ENCODE measurements at regions not wholly inside any gene's neighbourhood (a gene's known extent, or its start where the extent isn't known, plus 50 kb on each side); places are given as distances from the start of the nearest gene placed in this dataset.

- ATAC-seq, result no peak
- Histone ChIP-seq H3K4me3 (no peak overlapping the region), H3K9me3 (no peaks in the 10 kb centered on the region), H3K4me1 (no peaks in the 10 kb centered on the region), H3K36me3 (replicated peaks in 1 of 2; ENCODE audit: insufficient read depth in 1 of 2, low read depth in 2 of 2) (no peaks in the 10 kb centered on the region), H3K27ac (no peak overlapping the region), H3K27me3 (no peaks in the 10 kb centered on the region)
- TF ChIP-seq CTCF (IDR thresholded peaks at IDR 0.05), result no peak
- no peak for DNase-seq
- intact Hi-C loops (cut with DNase I), result no loop called here
- WGBS, 2 donors, result 78 to 79% methylated on average over 6 of the region's 6 CpGs
Observed at GRCh38 chr11:19539861-19540260, 172.8 kb upstream of the NAV2 start.

GRCh38 chr11:19537803-19538453 lies 174.7 kb upstream of the NAV2 start:
- intact Hi-C loops (cut with DNase I), result no loop called here
- no peaks in the 10 kb centered on the region for H3K27me3 ChIP-seq
- WGBS, 2 donors, result 79 to 81% methylated on average over 3 of the region's 3 CpGs

GRCh38 chr11:19536131-19536530 lies 176.5 kb upstream of the NAV2 start:
- Histone ChIP-seq H3K27me3 (no peaks in the 10 kb centered on the region), H3K27ac (no peak overlapping the region), H3K4me3 (no peak overlapping the region), H3K36me3 (replicated peaks in 1 of 2; ENCODE audit: insufficient read depth in 1 of 2, low read depth in 2 of 2) (no peaks in the 10 kb centered on the region), H3K4me1 (no peaks in the 10 kb centered on the region), H3K9me3 (no peaks in the 10 kb centered on the region)
- no peak for DNase-seq
- intact Hi-C loops (cut with DNase I), result no loop called here
- WGBS, 2 donors, result 44 to 55% methylated on average over 4 of the region's 4 CpGs
- ATAC-seq, result no peak
- TF ChIP-seq POLR2A (IDR thresholded peaks at IDR 0.05) (no peak), CTCF (IDR thresholded peaks at IDR 0.05) (no peak)

More at GRCh38 chr11:19537803-19538453, 174.7 kb upstream of the NAV2 start:
- Histone ChIP-seq H3K9me3 (no peaks in the 10 kb centered on the region), H3K27ac (no peak overlapping the region), H3K4me1 (no peaks in the 10 kb centered on the region), H3K36me3 (replicated peaks in 1 of 2; ENCODE audit: insufficient read depth in 1 of 2, low read depth in 2 of 2) (no peaks in the 10 kb centered on the region), H3K4me3 (no peak overlapping the region)
- TF ChIP-seq POLR2A (IDR thresholded peaks at IDR 0.05), result no peak
- TF ChIP-seq CTCF (IDR thresholded peaks at IDR 0.05), result no peak
- DNase-seq (no peak), ATAC-seq (no peak)

- Histone ChIP-seq H3K36me3 (replicated peaks in 1 of 2; ENCODE audit: insufficient read depth in 1 of 2, low read depth in 2 of 2) (no peaks in the 10 kb centered on the region), H3K9me3 (no peaks in the 10 kb centered on the region), H3K4me3 (no peak overlapping the region), H3K27ac (no peak overlapping the region), H3K4me1 (no peaks in the 10 kb centered on the region), H3K27me3 (no peaks in the 10 kb centered on the region)
- intact Hi-C loops (cut with DNase I), result no loop called here
- TF ChIP-seq POLR2A (IDR thresholded peaks at IDR 0.05) (no peak), CTCF (IDR thresholded peaks at IDR 0.05) (no peak)
- DNase-seq (no peak), ATAC-seq (no peak)
- WGBS, 2 donors, result 60 to 66% methylated on average over 7 of the region's 7 CpGs
Observed at GRCh38 chr11:19530505-19530904, 182.1 kb upstream of the NAV2 start.

- Histone ChIP-seq H3K4me1 (peaks cover 12% of the 10 kb centered on the region), H3K36me3 (replicated peaks in 1 of 2; ENCODE audit: insufficient read depth in 1 of 2, low read depth in 2 of 2) (no peaks in the 10 kb centered on the region), H3K27me3 (no peaks in the 10 kb centered on the region), H3K4me3 (no peak overlapping the region), H3K9me3 (no peaks in the 10 kb centered on the region), H3K27ac (no peak overlapping the region)
- ATAC-seq (no peak), DNase-seq (no peak)
- no peak for TF ChIP-seq POLR2A (IDR thresholded peaks at IDR 0.05)
- TF ChIP-seq CTCF (IDR thresholded peaks at IDR 0.05), result no peak
- 65 to 88% methylated on average over 2 of the region's 2 CpGs for whole genome bisulfite sequencing, 2 donors
- intact Hi-C loops (cut with DNase I), result no loop called here
Observed at GRCh38 chr11:19526119-19526518, 186.5 kb upstream of the NAV2 start.
